Loucy (cell line): ENCODE measurements at regions not wholly inside any gene's neighbourhood (a gene's known extent, or its start where the extent isn't known, plus 50 kb on each side); places are given as distances from the start of the nearest gene placed in this dataset.

ENCODE experiments used
- EZH2phosphoT487 ChIP-seq: fragments of 200-600 bp; IDR thresholded peaks from 2 replicates; pipeline ENCODE4 v1.6.1; 2018; ENCODE audit warnings: antibody characterized with exemption, mild to moderate bottlenecking, moderate library complexity, borderline replicate concordance
- TF ChIP-seq, protein P1 (sequence below): fragments of 200-600 bp; sonication (generic); conservative IDR thresholded peaks from 2 replicates; pipeline ENCODE4 v1.5.1; 2014; ENCODE audit warnings: mild to moderate bottlenecking, antibody characterized with exemption, low read length

DNA sequence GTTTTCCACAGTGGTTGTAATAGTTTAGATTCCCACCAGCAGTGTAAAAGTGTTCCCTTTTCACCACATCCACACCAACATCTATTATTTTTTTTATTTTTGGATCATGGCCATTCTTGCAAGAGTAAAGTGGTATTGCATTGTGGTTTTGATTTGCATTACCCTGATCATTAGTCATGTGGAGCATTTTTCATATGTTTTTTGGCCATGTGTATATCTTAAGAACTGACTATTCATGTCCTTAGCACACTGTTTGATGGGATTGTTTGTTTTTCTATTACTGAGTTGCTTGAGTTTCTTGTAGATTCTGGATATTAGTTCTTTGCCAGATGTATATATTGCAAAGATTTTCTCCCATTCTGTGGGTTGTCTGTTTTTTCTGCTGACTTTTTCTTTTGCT lies 820.1 kb downstream of the TENT5A start:
- TF ChIP-seq, protein P1, sequence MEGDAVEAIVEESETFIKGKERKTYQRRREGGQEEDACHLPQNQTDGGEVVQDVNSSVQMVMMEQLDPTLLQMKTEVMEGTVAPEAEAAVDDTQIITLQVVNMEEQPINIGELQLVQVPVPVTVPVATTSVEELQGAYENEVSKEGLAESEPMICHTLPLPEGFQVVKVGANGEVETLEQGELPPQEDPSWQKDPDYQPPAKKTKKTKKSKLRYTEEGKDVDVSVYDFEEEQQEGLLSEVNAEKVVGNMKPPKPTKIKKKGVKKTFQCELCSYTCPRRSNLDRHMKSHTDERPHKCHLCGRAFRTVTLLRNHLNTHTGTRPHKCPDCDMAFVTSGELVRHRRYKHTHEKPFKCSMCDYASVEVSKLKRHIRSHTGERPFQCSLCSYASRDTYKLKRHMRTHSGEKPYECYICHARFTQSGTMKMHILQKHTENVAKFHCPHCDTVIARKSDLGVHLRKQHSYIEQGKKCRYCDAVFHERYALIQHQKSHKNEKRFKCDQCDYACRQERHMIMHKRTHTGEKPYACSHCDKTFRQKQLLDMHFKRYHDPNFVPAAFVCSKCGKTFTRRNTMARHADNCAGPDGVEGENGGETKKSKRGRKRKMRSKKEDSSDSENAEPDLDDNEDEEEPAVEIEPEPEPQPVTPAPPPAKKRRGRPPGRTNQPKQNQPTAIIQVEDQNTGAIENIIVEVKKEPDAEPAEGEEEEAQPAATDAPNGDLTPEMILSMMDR, result no peak
- TF ChIP-seq EZH2phosphoT487, result no peak
